MM.1S (cell line): ENCODE measurements at regions not wholly inside any gene's neighbourhood (a gene's known extent, or its start where the extent isn't known, plus 50 kb on each side); places are given as distances from the start of the nearest gene placed in this dataset.

Experiments
- DNase-seq: peaks from one replicate; pipeline ENCODE4 v3.0.0-alpha.2; 2015
- H2AFZ ChIP-seq: fragments of 300-600 bp; sonication (generic); 2 replicates; pipeline ENCODE4 v1.6.0; 2016; ENCODE audit warnings: antibody characterized with exemption, low read length
- H3F3A ChIP-seq: fragments of 300-600 bp; sonication (generic); 2 replicates; pipeline ENCODE4 v1.6.1; 2016; ENCODE audit warnings: mild to moderate bottlenecking, antibody characterized with exemption, low read length, moderate library complexity, mixed read lengths; ENCODE audit not compliant: insufficient read depth
- H3K27ac ChIP-seq: fragments of 300-600 bp; sonication (generic); 2 replicates; pipeline ENCODE4 v1.5.1; 2016; ENCODE audit warnings: mild to moderate bottlenecking, low read length
- H3K27me3 ChIP-seq: fragments of 300-600 bp; sonication (generic); replicated peaks from 2 replicates; pipeline ENCODE4 v1.6.0; 2016; ENCODE audit warnings: low read length; ENCODE audit not compliant: insufficient read depth
- H3K36me3 ChIP-seq: fragments of 300-600 bp; sonication (generic); replicated peaks from 2 replicates; pipeline ENCODE4 v1.6.1; 2016; ENCODE audit warnings: mild to moderate bottlenecking, low read length, mixed read lengths; ENCODE audit not compliant: insufficient read depth
- H3K4me1 ChIP-seq: fragments of 300-600 bp; sonication (generic); 2 replicates; pipeline ENCODE4 v1.6.1; 2016; ENCODE audit warnings: low read length, mixed read lengths
- H3K4me2 ChIP-seq: fragments of 300-600 bp; sonication (generic); 2 replicates; pipeline ENCODE4 v1.6.0; 2016; ENCODE audit warnings: low read depth, low read length
- H3K4me3 ChIP-seq: fragments of 300-600 bp; sonication (generic); 2 replicates; pipeline ENCODE4 v1.5.1; 2016; ENCODE audit warnings: low read length, mixed read lengths
- H3K79me2 ChIP-seq: fragments of 300-600 bp; sonication (generic); 2 replicates; pipeline ENCODE4 v1.6.1; 2016; ENCODE audit warnings: mixed run types, low read length, mixed read lengths
- H3K9ac ChIP-seq: fragments of 300-600 bp; sonication (generic); 2 replicates; pipeline ENCODE4 v1.6.1; 2016; ENCODE audit warnings: low read length, mixed read lengths
- H3K9me2 ChIP-seq: fragments of 300-600 bp; sonication (generic); replicated peaks from 2 replicates; pipeline ENCODE4 v1.6.1; 2016; ENCODE audit warnings: mild to moderate bottlenecking, low read length, mixed read lengths; ENCODE audit not compliant: insufficient read depth
- H3K9me3 ChIP-seq: fragments of 300-600 bp; sonication (generic); replicated peaks from 2 replicates; pipeline ENCODE4 v1.6.1; 2016; ENCODE audit warnings: mild to moderate bottlenecking, low read length, mixed read lengths; ENCODE audit not compliant: insufficient read depth
- H4K20me1 ChIP-seq: fragments of 300-600 bp; sonication (generic); 2 replicates; pipeline ENCODE4 v1.6.1; 2016; ENCODE audit warnings: mild to moderate bottlenecking, low read length, moderate library complexity, mixed read lengths; ENCODE audit not compliant: insufficient read depth
- EZH2 ChIP-seq: fragments of 300-600 bp; sonication (generic); optimal IDR thresholded peaks from 2 replicates; pipeline ENCODE3; 2017; ENCODE audit warnings: low read depth, mild to moderate bottlenecking, antibody characterized with exemption, low read length, mixed read lengths
- EZH2phosphoT487 ChIP-seq: fragments of 300-600 bp; sonication (generic); IDR thresholded peaks from 2 replicates; pipeline ENCODE4 v1.6.1; 2018; ENCODE audit warnings: antibody characterized with exemption, low read length
- TF ChIP-seq, protein P1 (sequence below): fragments of 300-600 bp; sonication (generic); IDR thresholded peaks from 2 replicates; pipeline ENCODE4 v1.5.1; 2016; ENCODE audit warnings: antibody characterized with exemption, low read length, mixed read lengths

DNA sequence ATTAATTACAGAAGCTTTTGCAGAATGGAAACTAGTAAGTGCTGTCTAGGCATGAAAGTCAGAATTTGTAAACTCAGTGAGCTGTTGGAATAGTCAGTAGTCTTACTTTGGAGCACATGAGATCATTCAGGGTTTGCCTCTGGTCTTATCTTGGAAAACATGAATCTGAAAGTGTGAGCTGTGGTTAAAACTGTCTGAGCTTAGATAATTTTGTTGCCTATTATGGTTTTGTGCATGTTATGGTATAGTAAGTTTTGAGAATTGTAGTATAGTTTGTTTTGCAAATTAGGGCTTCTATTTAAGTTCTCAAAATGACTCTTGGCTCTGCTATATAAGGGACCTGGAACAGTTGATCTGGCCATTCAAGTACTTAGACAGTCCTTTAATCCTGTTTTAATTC lies 53.7 kb upstream of the TRPC4 start:
- no peak overlapping the region for H3K4me2 ChIP-seq
- H3K79me2 ChIP-seq: no peaks in the 10 kb centered on the region
- no peak for DNase-seq
- no peak overlapping the region for H3K4me3 ChIP-seq
- H3K27me3 ChIP-seq: no peaks in the 10 kb centered on the region
- no peak overlapping the region for H3K27ac ChIP-seq
- H3K9me2 ChIP-seq: no peaks in the 10 kb centered on the region
- no peak overlapping the region for H2AFZ ChIP-seq
- H4K20me1 ChIP-seq: no peaks in the 10 kb centered on the region
- H3K36me3 ChIP-seq: no peaks in the 10 kb centered on the region
- H3K4me1 ChIP-seq: 0 out of 2 replicates have a peak, but pooled peaks cover 3% of the 10 kb centered on the region
- no peak overlapping the region for H3K9ac ChIP-seq
- H3F3A ChIP-seq: no peaks in the 10 kb centered on the region
- TF ChIP-seq, protein P1, sequence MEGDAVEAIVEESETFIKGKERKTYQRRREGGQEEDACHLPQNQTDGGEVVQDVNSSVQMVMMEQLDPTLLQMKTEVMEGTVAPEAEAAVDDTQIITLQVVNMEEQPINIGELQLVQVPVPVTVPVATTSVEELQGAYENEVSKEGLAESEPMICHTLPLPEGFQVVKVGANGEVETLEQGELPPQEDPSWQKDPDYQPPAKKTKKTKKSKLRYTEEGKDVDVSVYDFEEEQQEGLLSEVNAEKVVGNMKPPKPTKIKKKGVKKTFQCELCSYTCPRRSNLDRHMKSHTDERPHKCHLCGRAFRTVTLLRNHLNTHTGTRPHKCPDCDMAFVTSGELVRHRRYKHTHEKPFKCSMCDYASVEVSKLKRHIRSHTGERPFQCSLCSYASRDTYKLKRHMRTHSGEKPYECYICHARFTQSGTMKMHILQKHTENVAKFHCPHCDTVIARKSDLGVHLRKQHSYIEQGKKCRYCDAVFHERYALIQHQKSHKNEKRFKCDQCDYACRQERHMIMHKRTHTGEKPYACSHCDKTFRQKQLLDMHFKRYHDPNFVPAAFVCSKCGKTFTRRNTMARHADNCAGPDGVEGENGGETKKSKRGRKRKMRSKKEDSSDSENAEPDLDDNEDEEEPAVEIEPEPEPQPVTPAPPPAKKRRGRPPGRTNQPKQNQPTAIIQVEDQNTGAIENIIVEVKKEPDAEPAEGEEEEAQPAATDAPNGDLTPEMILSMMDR: no peak
- TF ChIP-seq EZH2phosphoT487 (no peak), EZH2 (no peak)
- H3K9me3 ChIP-seq: no peaks in the 10 kb centered on the region

DNA sequence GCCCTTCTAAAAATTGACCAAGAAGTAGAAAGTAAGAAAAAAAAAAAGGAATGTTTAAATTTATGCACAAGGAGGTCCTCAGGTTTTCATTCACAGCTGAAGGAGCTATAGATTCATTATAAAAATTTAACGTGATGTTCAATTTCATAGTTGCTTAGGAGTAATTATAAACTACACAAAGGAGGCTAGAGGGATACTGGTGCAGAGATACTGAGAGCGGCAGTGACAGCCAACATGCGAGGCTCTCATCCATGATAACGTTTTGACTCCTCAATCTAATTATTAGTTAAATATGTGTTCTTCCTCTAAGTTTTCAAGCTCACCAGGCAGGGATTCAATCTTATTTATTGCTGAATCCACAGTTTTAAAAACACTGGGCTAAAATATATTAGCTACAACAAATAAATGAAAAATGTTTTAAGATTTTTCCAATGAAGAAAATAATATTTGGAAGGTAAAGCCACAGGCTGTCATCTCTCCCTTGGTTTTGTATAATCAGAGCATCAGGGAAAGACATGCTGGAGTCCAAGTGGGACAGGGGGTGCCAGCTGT lies 49.8 kb upstream of the TRPC4 start:
- no peaks in the 10 kb centered on the region for H3F3A ChIP-seq
- TF ChIP-seq EZH2phosphoT487: no peak
- TF ChIP-seq EZH2: no peak
- TF ChIP-seq, protein P1: no peak
- no peaks in the 10 kb centered on the region for H3K9me3 ChIP-seq
- 0 out of 2 replicates have a peak, but pooled peaks cover 3% of the 10 kb centered on the region for H3K4me1 ChIP-seq
- no peak for DNase-seq
- H3K79me2 ChIP-seq: no peaks in the 10 kb centered on the region
- no peaks in the 10 kb centered on the region for H3K36me3 ChIP-seq
- no peak overlapping the region for H3K4me2 ChIP-seq
- H3K27me3 ChIP-seq: no peaks in the 10 kb centered on the region
- H3K9ac ChIP-seq: no peak overlapping the region
- no peak overlapping the region for H3K27ac ChIP-seq
- H3K9me2 ChIP-seq: no peaks in the 10 kb centered on the region
- H2AFZ ChIP-seq: no peak overlapping the region
- H4K20me1 ChIP-seq: no peaks in the 10 kb centered on the region
- H3K4me3 ChIP-seq: no peak overlapping the region
